NCI-H748 (cell line): ENCODE measurements at regions not wholly inside any gene's neighbourhood (a gene's known extent, or its start where the extent isn't known, plus 50 kb on each side); places are given as distances from the start of the nearest gene placed in this dataset.
A peak's percentile ranks its signal among the peaks of the same experiment; 100 is the strongest.
"Not testable (repeated sequence)": the region's sequence is repeated elsewhere in the genome, so short reads cannot be mapped to it uniquely, and the experiment has no call there.

ENCODE experiments used
- DNase-seq: peaks from one replicate; lab custom pipeline; 2025; ENCODE audit not compliant: unreplicated experiment; lab: John Stamatoyannopoulos, UW

GRCh38 chr12:82529101-82529500, 157.6 kb upstream of the TMTC2 start:
- DNase-seq, result no peak

DNA sequence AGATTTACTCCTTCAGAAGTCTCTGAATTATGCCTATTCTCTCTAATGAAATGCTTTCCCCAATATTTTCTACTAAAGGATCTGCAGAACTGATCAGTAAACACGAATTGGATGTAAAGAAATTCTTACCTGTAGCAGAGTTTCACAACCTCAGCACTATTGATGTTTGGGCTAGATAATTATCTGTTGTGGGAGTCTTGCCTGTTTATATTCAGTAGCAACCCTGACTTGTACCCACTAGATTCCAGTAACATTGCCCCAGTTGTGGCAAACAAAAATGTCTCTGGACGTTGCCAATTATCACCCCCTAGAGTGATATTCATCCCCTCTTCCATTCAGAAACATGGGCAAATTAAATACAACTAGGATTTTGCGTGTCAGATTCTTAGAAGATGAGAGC, 156.8 kb upstream of the TMTC2 start:
- DNase-seq, result no peak

DNA sequence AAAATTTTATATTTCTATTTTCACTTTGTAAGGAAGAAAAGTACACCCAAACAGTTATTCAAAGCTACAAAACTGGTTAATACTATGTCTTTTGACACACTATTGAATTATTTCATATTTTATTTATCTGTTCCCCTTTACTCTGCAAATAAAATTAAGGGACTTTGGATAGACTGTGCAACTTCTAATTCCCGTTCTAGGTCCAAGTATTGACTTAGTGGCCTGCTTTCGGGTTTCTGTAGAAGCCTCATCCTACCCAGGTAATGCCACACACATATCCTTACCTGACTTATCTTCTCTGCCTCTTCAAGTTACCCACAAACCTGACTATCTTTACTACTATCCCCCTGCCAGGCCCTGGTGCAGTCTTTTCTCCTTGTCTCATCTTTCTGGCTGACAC, 156.3 kb upstream of the TMTC2 start:
- no peak for DNase-seq

DNA sequence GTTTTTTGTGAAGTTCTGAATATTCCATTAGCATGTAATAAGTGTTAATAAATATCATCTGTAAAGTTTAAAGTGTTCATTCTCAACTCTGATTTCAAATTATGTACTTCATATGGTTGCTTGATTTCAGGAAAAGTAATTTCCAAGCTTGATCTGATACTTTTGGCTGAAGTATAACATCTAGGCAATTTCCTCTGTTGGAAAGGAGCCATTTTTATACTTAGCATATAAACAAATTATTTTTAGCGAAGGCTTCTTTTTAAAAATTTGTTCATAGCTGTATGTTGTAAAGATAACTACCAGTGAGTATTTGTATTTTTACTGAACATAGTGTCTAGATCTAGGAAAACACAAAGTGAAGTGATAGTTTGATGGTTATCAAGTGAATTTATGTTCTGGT, 153.4 kb upstream of the TMTC2 start:
- DNase-seq, result no peak

DNA sequence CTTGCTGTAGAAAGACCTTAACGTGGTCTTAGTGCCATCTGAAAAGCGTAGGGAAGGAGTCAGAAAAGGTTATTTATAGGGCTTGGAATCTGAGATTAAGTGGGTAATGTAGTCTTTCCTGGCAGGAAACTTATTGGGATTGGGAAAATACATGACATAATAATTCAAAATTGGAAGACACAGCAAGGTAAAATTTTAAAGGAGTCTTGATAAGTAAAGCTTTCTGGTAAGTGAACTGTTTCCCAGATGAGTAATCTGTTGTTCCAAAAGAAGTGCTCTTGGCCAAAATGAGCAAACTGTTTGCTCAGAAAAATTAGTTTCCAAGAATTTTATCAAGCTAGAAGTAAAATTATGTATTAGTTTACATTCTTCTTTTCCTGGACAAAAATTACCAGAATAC, 149.3 kb upstream of the TMTC2 start:
- no peak for DNase-seq

DNA sequence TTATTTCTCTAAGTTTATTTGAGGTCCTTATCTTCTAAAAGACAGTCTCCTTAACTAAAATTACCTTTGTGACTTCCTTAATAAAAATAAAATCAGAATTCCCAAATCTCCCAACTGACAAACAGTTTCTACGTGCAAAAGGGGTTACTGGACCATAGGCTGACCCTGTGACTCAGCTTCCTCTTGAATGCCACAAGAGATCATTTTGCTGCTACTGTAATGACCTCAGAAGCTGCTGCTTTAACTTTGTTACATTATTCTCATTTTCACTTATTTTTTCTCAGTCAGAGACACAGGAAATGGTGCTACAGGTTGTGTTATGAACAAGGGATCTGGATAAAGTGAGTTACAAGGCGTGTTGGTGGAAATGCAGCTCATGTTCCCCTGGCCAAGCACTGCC, 132.2 kb upstream of the TMTC2 start:
- no peak for DNase-seq

- DNase-seq, result no peak
These were observed 131.0 kb upstream of the TMTC2 start for GRCh38 chr12:82555699-82556098.

GRCh38 chr12:82565966-82566365, 120.7 kb upstream of the TMTC2 start:
- no peak for DNase-seq

GRCh38 chr12:82567688-82568087, 119.0 kb upstream of the TMTC2 start:
- no peak for DNase-seq

- DNase-seq, result no peak
These were observed 112.5 kb upstream of the TMTC2 start for GRCh38 chr12:82574191-82574590.

DNA sequence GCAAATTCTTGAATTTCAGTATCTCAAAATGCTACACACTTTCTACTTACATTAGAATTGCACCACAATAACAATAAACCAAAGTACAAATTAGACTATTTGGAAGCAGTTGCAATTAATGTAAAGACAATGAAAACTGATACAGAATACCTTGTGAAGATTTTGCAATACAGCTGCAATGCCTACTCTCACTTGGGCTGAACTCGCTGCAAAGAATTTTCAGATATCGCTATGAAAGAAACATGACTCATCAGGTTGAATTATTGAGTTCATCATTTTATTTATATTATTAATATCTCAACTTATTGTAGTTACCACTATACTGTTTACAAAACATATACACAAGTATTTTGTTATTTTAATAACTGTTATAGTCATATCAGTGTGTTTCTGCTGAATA, 108.0 kb upstream of the TMTC2 start:
- DNase-seq, result no peak

- no peak for DNase-seq
These were observed 103.0 kb upstream of the TMTC2 start for GRCh38 chr12:82583756-82584155.

GRCh38 chr12:82593143-82593542, 93.6 kb upstream of the TMTC2 start:
- no peak for DNase-seq

- DNase-seq, result peak; percentile 10
These were observed 92.8 kb upstream of the TMTC2 start for GRCh38 chr12:82593901-82594396.

DNA sequence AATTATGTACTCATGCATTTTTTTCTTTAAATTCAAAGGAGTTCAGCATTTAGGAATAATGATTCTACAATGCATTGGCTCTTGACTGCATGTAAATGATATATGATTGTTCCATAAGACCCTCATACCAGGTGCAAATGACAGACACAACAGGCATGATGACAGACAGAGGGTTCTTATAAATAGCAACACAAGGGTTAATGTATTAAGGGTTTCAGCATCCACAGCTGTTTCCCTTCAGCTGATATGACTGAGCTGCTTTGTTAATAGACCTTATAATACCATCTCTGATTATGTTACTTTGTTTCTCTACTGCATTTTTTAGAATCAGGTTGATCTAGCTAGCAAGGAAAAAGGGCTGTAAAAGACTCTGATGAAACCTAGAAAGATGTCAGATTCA, 90.8 kb upstream of the TMTC2 start:
- DNase-seq, result peak; percentile 27

DNA sequence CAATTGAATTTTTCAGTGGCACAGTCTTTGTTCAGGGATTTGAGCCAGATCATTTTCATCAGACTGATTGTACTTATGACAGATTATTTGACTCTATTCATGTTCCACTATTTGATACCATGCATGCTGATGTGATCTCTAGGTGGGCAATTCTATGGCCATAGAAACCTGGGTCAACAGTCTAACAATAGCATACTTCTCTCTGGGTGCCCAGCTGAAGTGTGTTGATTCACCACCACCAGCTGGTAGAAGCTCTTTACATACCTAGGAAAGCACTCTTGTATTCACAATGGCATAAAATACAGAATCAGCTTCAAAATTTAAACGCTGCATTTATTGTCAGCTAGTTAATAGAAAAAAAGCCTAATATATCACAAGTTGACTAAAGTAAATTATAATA, 90.2 kb upstream of the TMTC2 start:
- peak; percentile 93 for DNase-seq

- no peak for DNase-seq
These were observed 86.3 kb upstream of the TMTC2 start for GRCh38 chr12:82600379-82600778.

DNA sequence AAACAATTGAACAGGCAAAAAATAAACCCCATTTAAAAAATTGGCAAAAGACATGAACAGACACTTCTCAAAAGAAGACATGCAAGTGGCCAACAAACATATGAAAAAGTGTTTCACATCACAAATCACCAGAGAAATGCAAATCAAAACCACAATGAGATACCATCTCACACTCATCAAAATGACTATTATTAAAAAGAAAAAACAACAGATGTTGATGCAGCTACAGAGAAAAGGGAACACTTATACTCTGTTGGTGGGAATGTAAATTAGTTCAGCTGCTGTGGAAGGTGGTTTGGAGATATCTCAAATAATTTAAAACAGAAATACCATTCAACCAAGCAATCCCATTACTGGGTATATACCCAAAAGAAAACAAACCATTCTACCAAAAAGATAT, 83.1 kb upstream of the TMTC2 start:
- DNase-seq, result not testable (repeated sequence)

- DNase-seq, result no peak
These were observed 81.6 kb upstream of the TMTC2 start for GRCh38 chr12:82605115-82605514.

- DNase-seq, result no peak
These were observed 78.0 kb upstream of the TMTC2 start for GRCh38 chr12:82608706-82609105.

GRCh38 chr12:82609234-82609914, 77.3 kb upstream of the TMTC2 start:
- no peak for DNase-seq

- no peak for DNase-seq
These were observed 67.1 kb upstream of the TMTC2 start for GRCh38 chr12:82619644-82620043.

DNA sequence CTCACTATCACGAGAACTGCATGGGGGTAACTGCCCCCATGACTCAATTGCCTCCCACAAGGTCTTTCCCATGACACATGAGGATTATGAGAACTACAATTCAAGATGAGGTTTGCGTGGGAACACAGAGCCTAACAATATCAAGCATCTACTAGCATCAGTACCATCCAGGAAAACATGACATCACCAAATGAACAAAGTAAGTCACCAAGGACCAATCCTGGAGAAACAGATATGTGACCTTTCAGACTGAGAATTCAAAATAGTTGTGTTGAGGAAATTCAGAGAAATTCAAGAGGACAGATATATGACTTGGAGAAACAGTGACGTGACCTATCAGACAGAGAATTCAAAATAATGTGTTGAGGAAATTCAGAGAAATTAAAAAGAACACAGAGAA, 65.8 kb upstream of the TMTC2 start:
- DNase-seq, result no peak
